BLaER1 treated with 17β-estradiol and CSF1 and Interleukin-3, amounts not matched to agents 10 nM and 100 nM (cell line): ENCODE measurements at regions not wholly inside any gene's neighbourhood (a gene's known extent, or its start where the extent isn't known, plus 50 kb on each side); places are given as distances from the start of the nearest gene placed in this dataset.

Source experiments
- H3K27ac ChIP-seq, 11 experiments: shearing (Covaris generic); formaldehyde crosslinking; 2 replicates each; pipeline ENCODE4 v1.8.1; 2022
- H3K27me3 ChIP-seq, 11 experiments: shearing (Covaris generic); formaldehyde crosslinking; 2 replicates each; pipeline ENCODE4 v1.8.1; 2022
- H3K36me3 ChIP-seq, 11 experiments: shearing (Covaris generic); formaldehyde crosslinking; 2 replicates each; pipeline ENCODE4 v1.8.1; 2022
- H3K4me1 ChIP-seq, 10 experiments: shearing (Covaris generic); formaldehyde crosslinking; 2 replicates each; pipeline ENCODE4 v1.8.1; 2022
- H3K4me2 ChIP-seq, 11 experiments: shearing (Covaris generic); formaldehyde crosslinking; 2 replicates each; pipeline ENCODE4 v1.8.1; 2022
- H3K4me3 ChIP-seq, 10 experiments: shearing (Covaris generic); formaldehyde crosslinking; 2 replicates each; pipeline ENCODE4 v1.8.1; 2022
- H3K9ac ChIP-seq, 11 experiments: shearing (Covaris generic); formaldehyde crosslinking; 2 replicates each; pipeline ENCODE4 v1.8.1; 2022
- H3K9me3 ChIP-seq, 11 experiments: shearing (Covaris generic); formaldehyde crosslinking; replicated peaks in 1 of 11; 2 replicates each; pipeline ENCODE4 v1.8.1; 2022
- H4K20me1 ChIP-seq, 11 experiments: shearing (Covaris generic); formaldehyde crosslinking; 2 replicates each; pipeline ENCODE4 v1.8.1; 2022
- Cebpa-rat ChIP-seq, 11 experiments: shearing (Covaris generic); IDR thresholded peaks; 2 replicates each; pipeline ENCODE4 v1.8.1; 2022

- no peak for TF ChIP-seq Cebpa-rat (IDR thresholded peaks at IDR 0.05)
- Histone ChIP-seq H3K36me3 (no peaks in the 10 kb centered on the region), H4K20me1 (no peaks in the 10 kb centered on the region), H3K9me3 (peaks cover 0 to 6% (median 0%) of the 10 kb centered on the region in 11 experiments; a peak in 6 of 22 replicates), H3K4me3 (no peak overlapping the region), H3K9ac (no peak overlapping the region), H3K27me3 (no peaks in the 10 kb centered on the region), H3K27ac (no peak overlapping the region), H3K4me2 (no peak overlapping the region), H3K4me1 (peaks cover 0 to 15% (median 8%) of the 10 kb centered on the region in 10 experiments; a peak in 6 of 20 replicates)
Measured at GRCh38 chr21:22890656-22891055, 1892.4 kb downstream of the NCAM2 start.

- H3K36me3 ChIP-seq = peaks cover 0 to 5% (median 0%) of the 10 kb centered on the region in 11 experiments; a peak in 3 of 22 replicates
- H3K27me3 ChIP-seq = no peaks in the 10 kb centered on the region
- H3K9me3 ChIP-seq = peaks cover 0 to 12% (median 6%) of the 10 kb centered on the region in 11 experiments; a peak in 12 of 22 replicates
- H3K9ac ChIP-seq = no peak overlapping the region
- no peaks in the 10 kb centered on the region for H4K20me1 ChIP-seq
- no peak overlapping the region for H3K27ac ChIP-seq
- H3K4me3 ChIP-seq = no peak overlapping the region
- peak overlapping the region in 1 of 11 experiments; percentile 56; a peak in 1 of 22 replicates for H3K4me2 ChIP-seq
- TF ChIP-seq Cebpa-rat (IDR thresholded peaks at IDR 0.05) = no peak
- peaks cover 0 to 15% (median 8%) of the 10 kb centered on the region in 10 experiments; a peak in 6 of 20 replicates for H3K4me1 ChIP-seq
Measured at GRCh38 chr21:22892028-22892427, 1893.8 kb downstream of the NCAM2 start.

- no peak overlapping the region for H3K27ac ChIP-seq
- H3K9me3 ChIP-seq = peaks cover 0 to 18% (median 11%) of the 10 kb centered on the region in 11 experiments; a peak in 13 of 22 replicates
- H4K20me1 ChIP-seq = no peaks in the 10 kb centered on the region
- peaks cover 0 to 15% (median 8%) of the 10 kb centered on the region in 10 experiments; a peak in 6 of 20 replicates for H3K4me1 ChIP-seq
- peaks cover 0 to 8% (median 0%) of the 10 kb centered on the region in 11 experiments; a peak in 3 of 22 replicates for H3K36me3 ChIP-seq
- H3K27me3 ChIP-seq = no peaks in the 10 kb centered on the region
- peak overlapping the region in 6 of 11 experiments; percentile 1 to 56 (median 29); a peak in 8 of 22 replicates for H3K4me2 ChIP-seq
- no peak overlapping the region for H3K9ac ChIP-seq
- no peak overlapping the region for H3K4me3 ChIP-seq
- TF ChIP-seq Cebpa-rat (IDR thresholded peaks at IDR 0.05) = no peak
Measured at GRCh38 chr21:22892740-22893139, 1894.5 kb downstream of the NCAM2 start.

- Histone ChIP-seq H3K9me3 (peaks cover 0 to 40% (median 19%) of the 10 kb centered on the region in 11 experiments; a peak in 14 of 22 replicates), H3K27me3 (no peaks in the 10 kb centered on the region), H3K36me3 (peaks cover 0 to 33% (median 0%) of the 10 kb centered on the region in 11 experiments; a peak in 5 of 22 replicates), H3K4me2 (no peak overlapping the region), H3K9ac (no peak overlapping the region), H3K4me3 (no peak overlapping the region), H4K20me1 (no peaks in the 10 kb centered on the region), H3K4me1 (peaks cover 0 to 13% (median 3%) of the 10 kb centered on the region in 10 experiments; a peak in 7 of 20 replicates), H3K27ac (no peak overlapping the region)
- no peak for TF ChIP-seq Cebpa-rat (IDR thresholded peaks at IDR 0.05)
Measured at GRCh38 chr21:22898051-22898665, 1899.9 kb downstream of the NCAM2 start.

GRCh38 chr21:22900490-22900889 is 1902.3 kb downstream of the NCAM2 start:
- H4K20me1 ChIP-seq = no peaks in the 10 kb centered on the region
- peak overlapping the region in 2 of 11 experiments; percentile 33 to 39; a peak in 2 of 22 replicates for H3K27ac ChIP-seq
- peak overlapping the region in 2 of 11 experiments; percentile 27 to 40; a peak in 3 of 22 replicates for H3K4me2 ChIP-seq
- no peak for TF ChIP-seq Cebpa-rat (IDR thresholded peaks at IDR 0.05)
- H3K36me3 ChIP-seq = peaks cover 0 to 43% (median 0%) of the 10 kb centered on the region in 11 experiments; a peak in 6 of 22 replicates
- H3K4me3 ChIP-seq = no peak overlapping the region
- H3K4me1 ChIP-seq = peaks cover 0 to 13% (median 0%) of the 10 kb centered on the region in 10 experiments; a peak in 2 of 20 replicates
- no peak overlapping the region; a peak in 1 of 22 replicates for H3K9ac ChIP-seq
- H3K27me3 ChIP-seq = no peaks in the 10 kb centered on the region
- peaks cover 0 to 45% (median 19%) of the 10 kb centered on the region in 11 experiments; a peak in 14 of 22 replicates for H3K9me3 ChIP-seq

GRCh38 chr21:22903851-22904250 is 1905.6 kb downstream of the NCAM2 start:
- H3K27ac ChIP-seq = no peak overlapping the region
- no peak overlapping the region for H3K4me3 ChIP-seq
- H3K4me2 ChIP-seq = no peak overlapping the region
- H3K4me1 ChIP-seq = peaks cover 0 to 8% (median 0%) of the 10 kb centered on the region in 10 experiments; a peak in 2 of 20 replicates
- H3K36me3 ChIP-seq = peaks cover 0 to 32% (median 0%) of the 10 kb centered on the region in 11 experiments; a peak in 5 of 22 replicates
- no peak for TF ChIP-seq Cebpa-rat (IDR thresholded peaks at IDR 0.05)
- no peaks in the 10 kb centered on the region for H4K20me1 ChIP-seq
- H3K9ac ChIP-seq = no peak overlapping the region
- no peaks in the 10 kb centered on the region for H3K27me3 ChIP-seq
- peaks cover 0 to 22% (median 3%) of the 10 kb centered on the region in 11 experiments; a peak in 9 of 22 replicates for H3K9me3 ChIP-seq

- Histone ChIP-seq H3K9ac (no peak overlapping the region), H3K27ac (no peak overlapping the region), H3K9me3 (peaks cover 0 to 17% (median 0%) of the 10 kb centered on the region in 11 experiments; a peak in 5 of 22 replicates), H4K20me1 (no peaks in the 10 kb centered on the region), H3K27me3 (no peaks in the 10 kb centered on the region), H3K4me2 (no peak overlapping the region), H3K4me3 (no peak overlapping the region), H3K4me1 (peaks cover 0 to 8% (median 0%) of the 10 kb centered on the region in 10 experiments; a peak in 2 of 20 replicates), H3K36me3 (peaks cover 0 to 27% (median 0%) of the 10 kb centered on the region in 11 experiments; a peak in 4 of 22 replicates)
- no peak for TF ChIP-seq Cebpa-rat (IDR thresholded peaks at IDR 0.05)
Measured at GRCh38 chr21:22904385-22904784, 1906.2 kb downstream of the NCAM2 start.

GRCh38 chr21:22925032-22925431 is 1926.8 kb downstream of the NCAM2 start:
- peaks cover 0 to 14% (median 0%) of the 10 kb centered on the region in 10 experiments; a peak in 4 of 20 replicates for H3K4me1 ChIP-seq

GRCh38 chr21:22927469-22927868 is 1929.3 kb downstream of the NCAM2 start:
- no peak overlapping the region for H3K9ac ChIP-seq
- peaks cover 0 to 25% (median 3%) of the 10 kb centered on the region in 11 experiments; a peak in 5 of 22 replicates for H3K36me3 ChIP-seq
- no peak for TF ChIP-seq Cebpa-rat (IDR thresholded peaks at IDR 0.05)
- peaks cover 0 to 57% (median 30%) of the 10 kb centered on the region in 11 experiments; a peak in 15 of 22 replicates for H3K9me3 ChIP-seq
- no peak overlapping the region for H3K27ac ChIP-seq
- H3K4me2 ChIP-seq = no peak overlapping the region
- H3K4me3 ChIP-seq = no peak overlapping the region
- no peaks in the 10 kb centered on the region for H3K27me3 ChIP-seq
- H4K20me1 ChIP-seq = no peaks in the 10 kb centered on the region
- H3K4me1 ChIP-seq = peaks cover 0 to 14% (median 0%) of the 10 kb centered on the region in 10 experiments; a peak in 4 of 20 replicates

More at GRCh38 chr21:22925032-22925431, 1926.8 kb downstream of the NCAM2 start:
- peak overlapping the region in 1 of 11 experiments; percentile 11; a peak in 1 of 22 replicates for H3K9ac ChIP-seq
- peak overlapping the region in 4 of 11 experiments; percentile 26 to 68 (median 44); a peak in 6 of 22 replicates for H3K27ac ChIP-seq
- no peaks in the 10 kb centered on the region for H4K20me1 ChIP-seq
- H3K4me2 ChIP-seq = peak overlapping the region in 4 of 11 experiments; percentile 2 to 50 (median 9); a peak in 4 of 22 replicates
- H3K27me3 ChIP-seq = no peaks in the 10 kb centered on the region
- H3K36me3 ChIP-seq = peaks cover 0 to 17% (median 3%) of the 10 kb centered on the region in 11 experiments; a peak in 5 of 22 replicates
- no peak for TF ChIP-seq Cebpa-rat (IDR thresholded peaks at IDR 0.05)
- H3K9me3 ChIP-seq = peaks cover 0 to 50% (median 13%) of the 10 kb centered on the region in 11 experiments; a peak in 12 of 22 replicates
- H3K4me3 ChIP-seq = no peak overlapping the region
